ENCODE measurements at regions not wholly inside any gene's neighbourhood (a gene's known extent, or its start where the extent isn't known, plus 50 kb on each side); places are given as distances from the start of the nearest gene placed in this dataset.

GRCh38 chr3:153760948-153761347 is 360.2 kb upstream of the ARHGEF26 start:
- no peaks in the 10 kb centered on the region for H3K36me3 ChIP-seq (replicated peaks; ENCODE audit: insufficient read depth, low read depth)
- WGBS (ENCODE audit: low lambda C conversion rate, missing lambda C conversion rate): 96% methylated on average over 5 of the region's 5 CpGs

GRCh38 chr3:153762411-153763235 is 358.6 kb upstream of the ARHGEF26 start:
- no peak overlapping the region for H3K4me3 ChIP-seq
- H3K27ac ChIP-seq: no peak overlapping the region
- no peak for DNase-seq (ENCODE audit: low spot score)
- TF ChIP-seq CTCF (IDR thresholded peaks at IDR 0.05; ENCODE audit: poor library complexity): no peak
- TF ChIP-seq EZH2 (IDR thresholded peaks at IDR 0.05; ENCODE audit: borderline replicate concordance): no peak
- no peak overlapping the region for H3K4me2 ChIP-seq
- no peak overlapping the region for H2AFZ ChIP-seq
- no peaks in the 10 kb centered on the region for H3K9me3 ChIP-seq (ENCODE audit: low read depth)
- H3K36me3 ChIP-seq (replicated peaks; ENCODE audit: insufficient read depth, low read depth): no peaks in the 10 kb centered on the region
- no peaks in the 10 kb centered on the region for H3K79me2 ChIP-seq
- WGBS (ENCODE audit: low lambda C conversion rate, missing lambda C conversion rate): 93% methylated on average over 6 of the region's 6 CpGs
- no peaks in the 10 kb centered on the region for H3K27me3 ChIP-seq
- H3K4me1 ChIP-seq (ENCODE audit: insufficient read depth): no peaks in the 10 kb centered on the region
- no peaks in the 10 kb centered on the region for H3K9me2 ChIP-seq (replicated peaks; ENCODE audit: insufficient read depth)
- H4K20me1 ChIP-seq (ENCODE audit: insufficient read depth, poor library complexity, severe bottlenecking): no peaks in the 10 kb centered on the region

More at GRCh38 chr3:153760948-153761347, 360.2 kb upstream of the ARHGEF26 start:
- no peak overlapping the region for H3K27ac ChIP-seq
- H4K20me1 ChIP-seq (ENCODE audit: insufficient read depth, poor library complexity, severe bottlenecking): no peaks in the 10 kb centered on the region
- no peaks in the 10 kb centered on the region for H3K9me2 ChIP-seq (replicated peaks; ENCODE audit: insufficient read depth)
- H3K4me3 ChIP-seq: no peak overlapping the region
- H2AFZ ChIP-seq: no peak overlapping the region
- no peaks in the 10 kb centered on the region for H3K9me3 ChIP-seq (ENCODE audit: low read depth)
- H3K27me3 ChIP-seq: no peaks in the 10 kb centered on the region
- TF ChIP-seq CTCF (IDR thresholded peaks at IDR 0.05; ENCODE audit: poor library complexity): no peak
- no peaks in the 10 kb centered on the region for H3K4me1 ChIP-seq (ENCODE audit: insufficient read depth)
- no peaks in the 10 kb centered on the region for H3K79me2 ChIP-seq
- H3K4me2 ChIP-seq: no peak overlapping the region
- no peak for DNase-seq (ENCODE audit: low spot score)

GRCh38 chr3:153767601-153768560 is 353.3 kb upstream of the ARHGEF26 start:
- H3K4me2 ChIP-seq: no peak overlapping the region
- no peaks in the 10 kb centered on the region for H3K9me3 ChIP-seq (ENCODE audit: low read depth)
- H3K27me3 ChIP-seq: no peaks in the 10 kb centered on the region
- no peak overlapping the region for H2AFZ ChIP-seq
- H3K9me2 ChIP-seq (replicated peaks; ENCODE audit: insufficient read depth): no peaks in the 10 kb centered on the region
- WGBS (ENCODE audit: low lambda C conversion rate, missing lambda C conversion rate): 88% methylated on average over 9 of the region's 9 CpGs
- no peaks in the 10 kb centered on the region for H3K36me3 ChIP-seq (replicated peaks; ENCODE audit: insufficient read depth, low read depth)
- no peak for DNase-seq (ENCODE audit: low spot score)
- H3K79me2 ChIP-seq: no peaks in the 10 kb centered on the region
- H3K27ac ChIP-seq: no peak overlapping the region
- H3K4me3 ChIP-seq: no peak overlapping the region
- no peaks in the 10 kb centered on the region for H3K4me1 ChIP-seq (ENCODE audit: insufficient read depth)
- H4K20me1 ChIP-seq (ENCODE audit: insufficient read depth, poor library complexity, severe bottlenecking): no peaks in the 10 kb centered on the region
- TF ChIP-seq EZH2phosphoT487 (IDR thresholded peaks at IDR 0.05; ENCODE audit: low read depth, severe bottlenecking, unreplicated experiment): no peak
- no peak for TF ChIP-seq CTCF (IDR thresholded peaks at IDR 0.05; ENCODE audit: poor library complexity)
- no peak for TF ChIP-seq EZH2 (IDR thresholded peaks at IDR 0.05; ENCODE audit: borderline replicate concordance)
